Activated naive CD4-positive, alpha-beta T cell treated with Interleukin-2 at 50 U/mL for 16 hours (primary cell): ENCODE measurements at regions not wholly inside any gene's neighbourhood (a gene's known extent, or its start where the extent isn't known, plus 50 kb on each side); places are given as distances from the start of the nearest gene placed in this dataset.

Experiments
- DNase-seq: peaks from one replicate; pipeline ENCODE4 v3.0.0-alpha.2; 2020

DNA sequence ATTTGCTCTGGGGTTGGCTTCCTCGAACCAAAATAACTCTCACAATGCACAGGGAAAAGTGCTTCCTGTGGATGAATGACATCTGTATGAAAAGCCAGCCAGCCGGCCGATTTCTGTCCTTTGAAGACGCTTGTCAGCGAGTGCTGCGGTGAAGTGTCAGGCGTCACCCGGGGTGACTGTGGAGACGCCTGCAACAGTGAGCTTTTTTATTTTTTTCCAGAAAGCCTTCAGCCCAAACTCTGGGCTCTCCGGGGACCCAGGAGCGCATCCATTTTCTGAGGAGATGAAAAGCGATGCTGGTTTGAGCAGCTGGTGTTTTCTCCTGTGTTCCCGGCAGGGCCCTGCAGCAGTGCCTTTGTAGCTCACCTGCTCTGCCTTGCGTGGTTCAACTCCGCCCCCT lies 147.9 kb upstream of the MYL2 start:
- peak; percentile 5 for DNase-seq

DNA sequence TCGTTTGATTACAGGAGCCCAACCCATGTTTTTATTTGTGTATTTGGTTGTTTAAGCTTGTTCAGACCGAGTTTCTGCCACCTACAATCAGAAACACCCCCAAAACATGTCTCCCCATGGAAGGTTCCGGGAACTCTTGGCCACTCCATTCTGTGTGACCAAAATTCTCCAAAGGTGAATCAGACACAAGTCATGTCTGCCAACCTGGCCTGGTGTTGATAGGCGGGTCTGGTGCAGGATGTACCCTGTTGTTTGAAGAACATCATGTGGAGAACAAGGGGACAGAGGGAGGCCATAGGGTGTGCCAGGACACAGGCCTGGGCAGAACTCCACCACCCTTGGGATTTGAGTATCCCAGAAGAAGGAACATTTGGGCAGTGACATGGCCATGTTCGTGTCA lies 147.1 kb upstream of the MYL2 start:
- DNase-seq = no peak

DNA sequence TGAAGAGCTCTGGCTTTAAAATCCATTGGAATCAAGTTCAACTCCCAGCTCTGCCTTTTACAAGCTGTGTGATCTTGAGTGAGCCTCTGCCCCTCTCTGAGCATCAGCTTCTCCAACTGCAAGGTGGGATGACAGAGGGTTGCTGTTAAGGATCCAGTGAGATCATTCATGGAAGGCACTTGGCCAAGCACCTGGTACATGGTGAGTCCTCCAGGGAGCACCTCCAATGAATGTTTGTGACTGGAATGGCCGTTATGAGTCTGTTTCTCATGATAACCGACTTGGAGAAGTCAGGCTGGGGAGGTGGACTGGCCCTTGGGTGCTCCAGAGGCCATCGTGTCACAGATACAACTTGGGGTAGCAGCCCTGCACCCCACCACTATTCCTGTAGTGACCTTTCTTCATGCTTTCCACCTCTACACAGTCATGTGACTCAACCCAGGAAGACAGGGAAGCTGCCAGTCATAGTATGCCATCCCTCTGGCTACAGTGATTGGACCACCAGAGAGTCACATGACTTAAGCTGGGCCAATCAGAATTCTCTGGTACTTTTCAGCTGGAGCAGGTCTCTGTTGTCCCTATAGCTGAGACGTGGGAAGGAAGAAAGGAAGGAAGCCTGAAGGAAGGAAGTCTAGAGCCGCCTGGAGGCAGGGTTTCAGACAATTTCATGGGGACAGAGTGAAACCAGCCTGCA lies 146.5 kb upstream of the MYL2 start:
- DNase-seq = no peak

DNA sequence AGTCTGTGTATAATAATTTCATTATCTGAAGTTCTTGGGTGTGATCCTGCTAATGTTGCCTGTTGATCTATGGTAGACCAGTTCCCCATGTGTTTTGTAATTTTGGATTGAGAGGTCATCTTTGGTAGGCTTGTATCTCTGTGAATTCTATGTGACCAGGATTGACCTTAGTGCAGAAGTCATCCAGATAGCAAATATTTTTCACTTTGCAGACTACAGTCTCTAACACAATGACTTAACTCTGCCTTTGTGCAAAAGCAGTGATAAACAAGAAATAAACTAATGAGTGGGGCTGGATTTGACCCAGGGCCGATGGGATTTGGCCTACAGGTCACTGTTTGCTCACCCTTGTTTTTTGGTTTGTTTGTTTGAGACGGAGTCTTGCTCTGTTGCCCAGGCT lies 144.6 kb upstream of the MYL2 start:
- DNase-seq = no peak

DNA sequence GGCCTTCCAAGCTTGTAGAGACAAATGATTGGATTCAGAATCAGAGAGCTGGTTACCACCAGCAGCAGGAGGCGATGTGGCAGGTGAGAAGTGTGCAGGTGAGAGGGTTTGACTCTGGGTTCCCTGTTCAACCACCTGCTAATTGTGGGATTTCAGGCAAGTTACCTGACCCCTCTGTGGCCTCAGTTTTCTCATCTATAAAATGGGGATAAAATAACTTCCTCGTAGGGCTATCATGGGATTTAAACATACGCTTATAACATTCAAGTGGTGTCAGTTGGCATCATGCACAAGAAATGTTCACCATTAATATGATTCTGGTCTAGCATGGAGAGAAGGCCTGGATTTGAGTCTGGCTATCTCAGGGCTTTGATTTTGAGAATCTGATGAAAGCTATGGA lies 143.8 kb upstream of the MYL2 start:
- DNase-seq = no peak

DNA sequence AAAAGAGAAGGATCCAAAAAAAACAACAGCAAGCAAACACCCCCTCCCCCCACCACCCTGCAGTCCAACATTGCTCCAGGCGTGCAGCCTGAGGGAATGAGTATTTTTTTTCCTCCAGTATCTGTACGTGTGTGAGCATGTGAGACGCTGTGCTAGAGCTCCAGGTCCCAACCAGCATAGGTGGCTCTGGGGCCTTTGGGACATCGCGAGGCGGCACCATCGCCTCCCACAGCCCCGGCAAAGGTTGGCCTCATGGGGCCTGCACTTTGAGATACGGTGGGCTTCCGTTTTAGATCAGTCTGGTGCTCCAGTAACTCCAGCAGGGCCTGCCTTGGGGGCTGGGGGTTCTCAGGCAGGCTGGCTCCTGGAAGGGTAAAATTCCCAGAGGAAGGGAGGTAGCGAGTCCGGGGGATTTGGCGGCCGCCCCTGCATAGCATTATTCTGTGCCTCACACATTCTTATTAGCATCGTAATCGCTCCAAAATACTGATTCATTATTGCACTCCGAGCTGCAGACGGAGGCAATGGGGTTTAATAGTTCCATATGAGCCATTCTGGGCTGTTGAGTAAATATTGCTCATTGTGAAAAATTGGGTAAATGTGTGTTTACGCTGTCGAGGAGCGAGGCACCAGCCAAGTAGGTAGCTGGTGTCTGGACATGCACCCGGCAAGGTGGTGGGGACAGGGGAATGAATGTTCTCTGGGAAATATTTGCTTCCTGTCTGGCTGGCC lies 143.1 kb upstream of the MYL2 start:
- DNase-seq = no peak

DNA sequence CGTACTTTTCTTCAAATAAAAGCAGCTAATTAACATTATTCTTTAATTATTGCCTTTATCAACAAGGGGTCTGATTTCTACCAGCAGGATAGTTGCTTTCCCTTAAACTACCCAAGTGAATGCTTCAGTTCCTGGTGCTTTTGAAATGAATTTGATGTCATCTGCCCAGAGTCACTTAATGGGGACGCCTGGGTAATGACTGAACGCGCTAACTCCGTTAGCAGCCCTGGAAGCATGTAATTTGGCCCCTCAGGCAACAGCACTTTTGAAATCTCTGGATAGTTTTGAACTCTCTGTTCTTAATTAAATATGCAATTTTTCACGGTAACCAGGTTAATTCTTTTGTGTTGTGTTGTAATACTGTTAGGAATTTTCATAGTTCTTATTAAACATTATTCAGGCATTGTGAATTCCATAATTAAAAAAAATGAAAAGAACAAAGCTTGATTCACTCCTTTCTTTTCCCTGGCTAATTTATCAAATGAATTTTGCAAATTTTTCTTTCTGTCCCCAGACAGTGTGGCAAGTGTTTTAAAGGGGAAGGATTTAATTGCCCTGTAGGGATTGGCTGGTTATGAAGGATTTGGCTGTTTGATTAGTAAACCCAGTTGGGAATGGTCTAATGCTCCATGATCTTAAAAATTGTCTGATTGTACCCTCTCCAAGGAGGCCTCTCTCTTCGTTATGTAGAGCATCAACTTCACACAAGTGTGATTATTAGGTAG lies 137.5 kb upstream of the MYL2 start:
- no peak for DNase-seq

DNA sequence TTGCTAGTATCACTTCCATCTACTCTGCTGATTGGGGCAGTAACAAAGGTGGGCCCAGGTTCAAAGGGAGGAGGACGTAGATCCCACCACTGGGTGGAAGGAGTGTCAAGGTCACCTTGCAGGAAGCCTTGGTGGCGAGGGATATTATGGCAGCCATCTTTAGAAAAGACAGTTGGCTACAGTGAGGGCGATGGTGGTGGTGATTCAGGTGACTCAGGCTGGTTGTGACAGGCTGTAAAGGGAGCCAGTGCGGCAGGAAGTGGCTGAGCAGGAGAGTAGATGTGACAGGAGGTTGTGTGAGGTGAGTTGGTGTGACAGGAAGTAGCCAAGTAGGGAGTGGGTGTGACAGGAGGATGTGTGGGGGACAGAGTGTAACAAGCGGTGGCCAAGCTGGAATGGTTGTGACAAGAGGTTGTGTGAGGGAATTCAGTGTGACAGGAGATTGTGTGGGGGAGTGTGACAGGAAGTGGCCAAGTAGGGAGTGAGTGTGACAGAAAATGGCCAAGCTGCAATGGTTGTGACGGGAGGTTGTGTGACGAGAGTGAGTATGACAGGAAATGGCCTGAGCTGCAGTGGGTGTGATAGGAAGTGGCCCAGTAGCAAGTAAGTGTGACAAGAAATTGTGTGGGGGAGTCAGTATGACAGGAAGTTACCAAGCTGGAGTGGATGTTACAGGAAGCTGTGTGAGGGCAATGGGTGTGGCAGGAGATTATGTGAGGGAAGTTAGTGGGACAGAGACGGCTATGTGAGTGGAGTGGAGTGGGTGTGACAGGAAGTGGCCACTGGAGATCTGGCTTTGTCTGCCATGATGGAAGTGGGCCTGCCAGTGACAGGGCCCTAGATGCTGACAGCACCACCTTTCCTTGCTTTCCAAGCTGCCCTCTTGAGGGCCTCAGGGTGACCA lies 136.5 kb upstream of the MYL2 start:
- DNase-seq = peak; percentile 62

DNA sequence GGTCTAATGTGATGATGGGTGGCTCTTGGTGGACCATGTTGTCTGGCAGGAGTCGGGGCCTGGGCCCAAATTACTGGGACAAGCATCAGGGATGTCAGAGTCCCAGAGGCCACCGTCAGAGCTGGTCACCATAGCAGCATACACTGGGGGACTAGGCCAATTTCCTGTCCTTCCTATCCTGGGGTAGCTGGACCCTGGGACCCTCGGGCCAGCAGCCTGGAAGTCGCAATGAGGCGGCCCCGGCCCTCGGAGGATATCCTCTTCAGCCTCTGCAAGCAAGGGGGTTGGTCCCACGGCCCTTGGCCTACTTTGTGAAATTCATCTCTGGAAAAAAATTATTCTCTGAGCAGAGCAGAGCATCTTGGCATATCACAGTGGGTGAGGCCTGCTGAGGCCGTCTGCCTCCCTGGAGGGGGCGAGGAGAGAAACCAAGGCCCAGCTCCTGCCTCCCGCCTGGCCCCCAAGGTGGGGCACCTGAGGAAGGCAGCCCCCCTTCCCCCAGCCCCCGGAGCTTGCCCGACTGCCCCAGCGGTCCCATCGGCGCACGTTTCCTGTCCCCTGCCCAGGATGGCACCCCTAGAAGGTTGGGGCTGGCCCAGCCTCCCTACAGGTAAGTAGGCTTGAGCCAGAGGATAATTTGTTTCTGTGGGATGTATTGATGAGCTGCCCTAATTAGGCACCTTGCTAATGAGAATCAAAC lies 135.0 kb upstream of the MYL2 start:
- DNase-seq = no peak

DNA sequence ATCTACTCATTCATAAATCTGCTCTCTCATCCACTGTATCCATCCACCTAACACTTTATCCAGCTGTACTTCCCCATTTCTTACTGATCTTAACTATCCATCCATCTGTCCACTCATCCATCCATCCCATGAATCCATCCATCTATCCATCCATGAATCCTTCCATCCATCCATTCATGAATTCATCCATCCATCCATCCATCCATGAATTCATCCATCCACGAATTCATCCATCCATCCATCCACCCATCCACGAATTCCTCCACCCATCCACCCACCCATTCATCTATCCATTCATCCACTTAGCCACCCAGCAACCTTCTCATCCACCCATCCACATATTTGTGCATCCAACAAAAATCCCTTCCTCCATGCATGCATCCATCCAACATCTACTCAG lies 128.6 kb upstream of the MYL2 start:
- DNase-seq = no peak

DNA sequence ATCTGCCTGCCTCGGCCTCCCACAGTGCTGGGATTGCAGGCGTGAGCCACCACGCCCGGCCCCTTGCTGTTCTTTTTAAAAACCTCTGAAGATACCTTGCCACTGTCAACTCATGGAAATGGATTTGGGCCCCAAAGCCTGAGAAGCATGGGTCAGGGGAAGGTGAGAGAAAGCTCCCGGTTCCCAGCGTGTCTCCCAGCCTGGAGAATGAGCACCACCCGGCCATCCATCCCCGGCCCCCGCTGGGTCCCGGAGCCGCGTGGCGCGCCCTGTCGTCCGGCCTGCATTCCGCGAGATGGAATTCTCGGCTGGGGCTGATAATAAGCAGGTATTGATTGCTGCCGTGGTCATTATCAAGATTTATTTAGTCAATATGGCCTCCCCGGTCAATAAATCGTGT lies 126.5 kb upstream of the MYL2 start:
- no peak for DNase-seq

DNA sequence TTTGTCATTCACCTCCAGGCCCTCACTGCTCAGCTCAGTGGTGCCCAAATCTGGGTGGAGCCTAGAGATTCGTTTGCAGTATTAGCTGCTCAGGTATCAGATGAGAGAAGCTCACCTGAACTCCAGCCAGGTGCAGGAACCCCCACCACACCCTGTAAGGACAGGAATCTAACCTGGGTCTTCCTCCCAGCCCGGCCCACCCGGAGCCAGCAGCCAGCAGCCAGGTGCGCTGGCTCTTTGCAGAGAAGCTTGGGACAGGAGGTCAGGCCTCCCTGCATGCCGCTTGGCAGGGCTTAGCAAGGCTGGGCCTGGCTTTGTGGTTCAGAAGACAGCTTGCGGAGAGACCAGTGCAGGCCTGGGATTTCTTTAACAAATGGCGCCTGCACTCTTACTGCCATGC lies 125.6 kb upstream of the MYL2 start:
- no peak for DNase-seq

DNA sequence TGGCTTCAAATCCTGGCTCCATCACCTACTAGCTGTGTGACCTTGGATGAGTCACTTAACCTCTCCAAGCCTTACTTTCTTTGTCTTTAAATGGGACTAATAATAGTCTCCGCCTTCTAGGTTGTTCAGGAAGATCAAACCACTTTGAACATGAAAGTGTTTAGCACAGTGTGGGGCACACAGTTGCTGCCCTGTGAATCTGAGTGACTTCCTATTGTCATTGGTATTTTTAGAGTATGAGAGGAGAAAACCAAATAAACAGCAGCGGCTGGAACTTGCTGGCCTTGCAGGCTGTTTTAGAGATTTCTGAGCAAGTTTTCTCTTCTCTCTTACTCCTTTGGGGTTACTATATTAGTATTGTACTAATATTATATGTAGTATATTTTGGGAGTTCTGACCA lies 120.7 kb upstream of the MYL2 start:
- no peak for DNase-seq

DNA sequence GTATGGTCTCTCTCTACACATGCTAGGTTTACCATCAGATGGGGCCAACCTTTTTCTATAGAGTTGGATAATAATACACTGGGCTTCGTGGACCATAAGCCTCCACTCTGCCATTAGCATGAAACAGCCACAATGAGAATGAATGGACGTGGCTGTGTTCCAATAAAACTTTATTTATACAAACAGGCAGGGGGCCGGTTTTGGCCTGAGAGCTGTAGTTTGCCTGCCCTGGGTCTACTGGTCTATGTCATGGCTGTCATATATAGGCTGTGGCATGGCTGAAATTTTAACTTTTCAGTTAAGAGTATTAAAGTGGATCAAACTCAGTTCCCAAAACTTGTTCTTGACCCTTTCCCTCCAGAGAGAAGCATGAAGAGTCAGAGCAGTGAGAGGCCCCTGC lies 120.3 kb upstream of the MYL2 start:
- no peak for DNase-seq

DNA sequence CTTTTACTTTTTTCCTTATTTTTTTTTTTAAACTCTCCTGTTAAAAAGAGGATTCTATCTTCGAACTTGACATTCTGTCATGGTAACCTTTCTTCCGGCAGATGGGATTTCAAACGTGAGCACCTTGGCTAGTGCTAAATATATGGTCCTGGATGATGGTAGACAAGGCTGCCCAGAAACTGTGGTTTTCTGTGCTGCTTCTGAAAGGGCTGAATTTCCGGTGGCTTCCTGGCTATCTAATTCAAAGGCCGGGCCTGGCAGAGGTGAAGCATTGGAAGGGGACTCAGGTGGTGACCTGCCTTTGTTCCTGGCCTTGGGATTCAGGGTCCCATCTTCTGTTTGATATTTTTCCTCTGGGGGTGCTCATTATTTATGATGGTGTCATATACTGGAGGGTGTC lies 118.6 kb upstream of the MYL2 start:
- DNase-seq = no peak

DNA sequence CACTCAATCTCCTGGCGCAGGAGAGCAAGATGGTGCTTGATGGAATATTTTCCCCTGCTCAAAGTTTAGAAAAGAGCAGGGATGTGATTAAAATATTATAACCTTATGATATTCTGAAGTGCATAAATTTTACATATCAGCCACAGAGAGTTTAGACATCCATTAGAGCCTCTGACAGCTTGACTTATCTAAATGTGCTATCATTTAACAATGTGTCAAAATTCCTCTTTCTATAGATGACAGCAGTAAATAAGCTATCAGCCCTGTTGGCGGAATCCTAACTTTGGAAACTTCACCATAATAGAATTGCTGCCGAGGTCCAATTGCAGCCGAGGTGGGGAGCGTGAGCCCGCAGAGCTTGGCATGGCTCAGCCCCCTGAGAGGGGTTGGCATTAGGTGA lies 117.7 kb upstream of the MYL2 start:
- DNase-seq = no peak

DNA sequence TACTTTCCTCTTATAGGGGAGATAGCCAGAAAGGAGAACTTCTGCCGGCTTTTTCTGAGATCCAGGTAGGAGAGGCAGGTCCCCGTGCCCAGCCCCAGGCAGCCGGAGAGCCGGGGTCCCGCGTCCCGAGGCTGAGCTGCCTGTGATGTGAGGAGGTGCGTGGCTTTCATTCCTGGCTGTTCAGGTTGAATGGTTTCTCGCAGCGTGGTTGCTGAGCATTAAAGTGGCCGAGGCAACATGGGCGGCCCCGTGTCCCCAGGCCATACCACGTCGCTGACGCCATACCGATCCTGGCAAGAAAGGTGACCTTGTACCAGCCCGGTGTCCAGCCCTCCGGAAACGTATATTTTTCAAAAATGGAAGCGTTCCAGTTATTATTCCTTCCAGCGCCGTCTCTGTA lies 116.7 kb upstream of the MYL2 start:
- no peak for DNase-seq

DNA sequence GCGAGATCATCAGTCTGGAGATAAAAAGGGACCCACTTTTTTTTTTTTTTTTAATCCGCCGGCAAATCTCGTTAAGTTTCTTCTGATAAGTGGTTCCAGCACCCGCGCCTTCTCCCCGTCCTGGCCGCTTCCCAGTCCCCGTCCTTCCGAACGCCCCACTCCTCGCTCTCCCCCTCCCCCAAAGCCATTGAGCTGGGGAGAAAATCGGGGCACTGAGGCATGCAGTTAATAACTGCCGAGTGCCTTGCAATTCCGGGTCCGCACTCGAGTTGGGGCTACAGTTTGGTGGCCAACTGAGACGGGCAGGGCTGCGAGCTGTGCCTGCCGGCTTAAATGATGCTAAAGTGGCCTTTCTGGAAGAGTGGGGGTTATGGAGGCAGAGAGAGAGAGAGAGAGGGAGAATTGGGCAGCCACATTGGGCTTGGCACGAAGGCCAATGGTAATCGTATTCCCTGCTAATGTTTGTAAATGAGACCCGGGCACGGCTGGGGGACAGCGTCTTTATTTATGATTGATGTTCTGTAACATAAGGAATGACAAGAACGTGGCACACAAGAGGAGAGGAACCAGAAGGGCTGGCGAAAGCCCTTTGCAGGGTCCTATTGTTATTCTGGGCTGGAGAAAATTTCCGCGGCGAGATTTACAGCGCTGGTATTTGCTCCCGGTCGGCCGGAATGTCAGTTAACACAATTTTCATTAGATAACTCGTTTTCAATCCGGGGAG lies 115.4 kb upstream of the MYL2 start:
- no peak for DNase-seq

DNA sequence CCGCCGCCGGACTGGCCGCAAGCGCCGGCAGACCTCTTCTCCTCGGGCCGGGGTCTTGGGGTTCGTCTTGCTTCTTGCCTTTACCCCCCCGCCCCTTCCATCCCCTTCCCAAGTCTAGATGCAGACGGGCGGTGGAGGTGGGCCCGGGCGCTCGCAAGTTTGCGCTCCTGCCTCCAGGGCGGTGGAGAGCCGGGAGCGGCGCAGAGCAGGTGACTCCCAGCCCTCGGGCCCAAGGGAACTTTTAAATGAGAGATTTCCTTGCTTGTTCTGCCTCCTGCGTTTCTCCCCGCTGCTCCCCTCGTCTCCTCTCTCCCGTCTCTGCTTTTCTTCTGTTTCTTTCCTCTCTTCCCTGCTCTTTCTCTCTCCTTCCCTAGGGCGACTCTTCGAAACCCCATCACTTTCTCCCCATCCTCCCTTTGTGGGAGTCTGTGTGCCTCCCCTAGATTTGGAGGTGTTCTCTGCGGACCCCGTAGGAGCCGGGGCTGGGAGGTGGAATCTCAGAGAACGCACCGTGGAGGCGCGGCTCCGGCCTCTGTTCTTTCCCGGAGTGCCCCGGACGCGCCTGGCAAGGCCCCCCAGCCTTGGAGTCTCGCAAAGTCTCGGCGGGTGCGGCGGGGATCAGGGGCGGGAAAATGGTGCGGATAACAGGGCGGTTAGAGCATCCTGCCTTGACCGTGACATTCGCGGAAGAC lies 114.7 kb upstream of the MYL2 start:
- no peak for DNase-seq

DNA sequence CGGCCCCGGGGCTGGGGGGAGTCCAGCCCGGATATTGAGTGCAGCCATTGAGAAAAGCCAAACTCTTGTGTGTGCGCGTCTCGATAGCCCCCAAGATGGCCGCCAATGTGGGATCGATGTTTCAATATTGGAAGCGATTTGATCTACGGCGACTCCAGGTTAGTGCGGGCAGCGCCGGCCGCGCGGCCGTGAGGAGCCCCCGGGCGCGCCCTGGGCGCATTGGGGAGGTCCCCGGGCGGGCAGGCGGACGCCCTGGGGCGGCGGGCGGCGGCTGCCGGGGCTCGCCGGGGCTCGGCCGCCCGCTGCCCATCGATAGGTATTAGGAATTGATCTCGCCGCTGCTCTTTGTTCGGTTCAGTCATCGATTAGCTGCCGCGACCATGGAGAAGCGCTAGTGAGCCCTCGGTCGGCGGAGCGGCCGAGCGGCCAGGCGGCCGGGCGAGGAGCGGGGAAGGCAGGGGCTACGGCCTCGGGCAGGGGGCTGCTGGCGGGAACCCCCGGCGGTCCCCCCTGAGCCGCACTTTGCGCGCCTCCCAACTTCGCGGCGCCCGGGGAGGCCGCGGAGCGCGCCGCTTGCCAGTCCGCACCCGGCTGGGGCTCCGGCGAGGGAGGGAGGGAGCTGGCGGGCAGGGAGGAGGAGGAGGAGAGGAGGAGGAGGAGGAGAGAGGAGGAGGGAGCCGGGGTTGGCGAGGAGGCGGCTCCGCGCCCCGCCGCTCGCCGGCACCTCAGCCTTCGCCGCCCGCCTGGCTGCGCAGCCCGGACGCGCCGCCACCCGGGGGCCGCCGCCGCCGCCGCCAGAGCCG lies 113.9 kb upstream of the MYL2 start, which contains the start of gene CUX2:
CUX2 (plus strand) TSS at position 83 of the 803 bp plus-strand sequence.
- DNase-seq = no peak
